Activated CD4-positive, CD25-positive, alpha-beta regulatory T cell treated with anti-CD3 and anti-CD28 coated beads, Interleukin-2, amount 50 U/mL, for 24 hours (primary cell): ENCODE measurements at regions not wholly inside any gene's neighbourhood (a gene's known extent, or its start where the extent isn't known, plus 50 kb on each side); places are given as distances from the start of the nearest gene placed in this dataset.

ENCODE experiments used
- ATAC-seq, 2 donors: fragments of 150-1000 bp; cut with Tn5 transposase; one replicate each; pipeline ENCODE4 v1.10.0; 2021; ENCODE audit warnings: mild to moderate bottlenecking in 1 of 2, moderate library complexity in 1 of 2

DNA sequence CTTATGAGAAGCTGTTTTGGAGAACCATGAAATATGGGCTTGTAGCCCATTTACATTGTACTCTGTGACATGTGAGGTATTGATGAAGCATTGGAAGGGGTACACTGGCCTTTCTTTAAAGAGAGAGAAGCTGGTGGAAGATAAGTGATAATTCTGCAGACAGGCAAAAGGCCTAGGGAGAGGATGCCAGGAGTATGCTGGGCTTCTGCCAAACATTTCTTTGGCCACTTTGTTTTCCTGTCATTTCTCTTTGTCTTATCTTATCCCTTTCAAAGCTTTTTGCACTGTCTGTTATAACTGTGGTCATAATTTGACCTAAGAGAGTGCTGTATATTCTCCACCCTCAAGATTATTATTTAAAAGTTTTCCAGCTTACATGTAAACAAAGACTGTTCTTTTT is 109.6 kb upstream of the SEMA6D start:
- ATAC-seq = no peak

DNA sequence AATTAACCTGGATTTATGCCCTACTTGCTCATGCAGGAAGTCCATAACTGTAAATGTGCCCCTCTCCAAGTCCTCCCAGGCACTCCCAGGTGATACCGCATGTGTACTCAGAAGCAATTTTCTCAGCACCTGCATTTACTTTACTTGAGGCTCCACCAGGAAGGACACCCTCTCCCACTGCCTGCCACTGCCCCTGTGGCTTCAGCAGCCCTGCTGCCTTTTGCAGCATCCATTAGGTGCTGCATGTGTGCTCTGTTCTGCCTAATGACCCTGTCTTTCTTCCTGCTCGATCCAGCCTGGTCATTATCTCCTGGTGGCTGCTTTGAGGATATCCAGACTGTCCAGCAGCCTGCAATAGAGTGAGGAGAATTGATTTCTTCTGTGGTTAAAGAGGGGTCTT is 107.6 kb upstream of the SEMA6D start:
- ATAC-seq = no peak

DNA sequence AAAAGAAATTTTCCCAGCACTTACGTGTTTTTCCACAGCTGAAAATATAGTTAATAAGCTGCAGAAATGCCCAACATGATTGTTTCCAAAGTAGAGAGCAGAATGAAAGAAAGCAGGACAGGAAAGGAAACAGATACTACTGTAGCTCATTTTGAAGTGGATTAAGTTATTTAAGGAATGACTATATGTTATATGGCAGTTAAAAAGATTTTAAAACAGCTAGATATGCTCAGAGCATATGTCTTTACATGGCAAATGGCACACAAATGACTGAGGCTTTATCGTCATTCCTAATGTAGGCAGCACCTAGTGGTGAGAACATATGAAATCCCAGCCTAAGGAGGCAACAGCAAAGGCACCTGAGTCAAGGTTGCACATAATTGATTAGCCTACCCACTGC is 106.6 kb upstream of the SEMA6D start:
- ATAC-seq = no peak

DNA sequence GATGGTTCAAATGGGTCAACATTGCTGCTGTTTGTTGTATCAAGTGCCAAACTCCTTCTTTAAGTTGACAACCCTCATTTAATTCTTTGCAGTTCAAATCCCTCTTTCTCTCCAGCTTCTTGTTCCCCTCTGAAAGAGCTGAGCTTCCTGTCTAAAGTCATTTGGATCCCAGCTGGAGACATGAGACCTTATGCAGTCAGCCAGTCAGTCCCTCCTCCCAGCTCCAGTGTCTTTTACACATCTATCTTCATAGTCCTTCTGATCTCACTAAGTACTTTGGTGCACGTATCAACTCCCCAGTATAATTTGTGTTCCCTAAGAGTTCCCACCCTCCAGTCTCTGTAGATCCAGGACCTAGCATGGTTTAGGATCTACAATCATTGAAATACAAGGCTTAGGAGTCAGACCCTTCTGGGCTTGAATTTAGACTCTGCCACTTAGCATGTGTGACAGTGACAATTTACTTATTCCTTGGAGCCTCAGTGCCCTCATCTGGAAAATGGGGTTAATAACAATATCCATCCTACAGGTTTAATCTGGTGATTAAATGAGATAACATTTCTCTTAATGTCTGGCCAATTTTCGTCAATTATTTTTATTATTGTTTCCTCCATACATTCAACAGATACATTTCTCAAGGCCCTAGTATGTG is 102.8 kb upstream of the SEMA6D start:
- ATAC-seq = no peak

DNA sequence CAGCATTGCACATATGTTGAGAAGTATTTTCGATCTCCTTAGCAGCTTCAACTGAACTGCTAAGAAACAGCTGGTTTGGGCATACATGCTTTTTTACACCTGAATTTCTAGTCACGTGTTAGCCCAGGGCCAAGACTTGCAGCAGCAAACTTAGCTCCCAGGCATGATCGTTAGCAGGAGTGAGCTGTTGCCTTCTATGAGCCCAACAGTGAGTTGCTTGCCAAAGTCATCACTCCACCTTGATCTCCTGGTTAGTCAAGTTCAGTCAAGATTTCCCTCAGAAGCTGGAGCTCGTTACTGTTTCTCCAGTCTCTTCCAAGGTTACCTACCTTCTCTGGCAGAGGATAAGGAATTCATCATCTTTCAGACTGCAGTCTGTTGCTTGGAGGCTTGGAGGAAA is 100.4 kb upstream of the SEMA6D start:
- ATAC-seq = no peak

DNA sequence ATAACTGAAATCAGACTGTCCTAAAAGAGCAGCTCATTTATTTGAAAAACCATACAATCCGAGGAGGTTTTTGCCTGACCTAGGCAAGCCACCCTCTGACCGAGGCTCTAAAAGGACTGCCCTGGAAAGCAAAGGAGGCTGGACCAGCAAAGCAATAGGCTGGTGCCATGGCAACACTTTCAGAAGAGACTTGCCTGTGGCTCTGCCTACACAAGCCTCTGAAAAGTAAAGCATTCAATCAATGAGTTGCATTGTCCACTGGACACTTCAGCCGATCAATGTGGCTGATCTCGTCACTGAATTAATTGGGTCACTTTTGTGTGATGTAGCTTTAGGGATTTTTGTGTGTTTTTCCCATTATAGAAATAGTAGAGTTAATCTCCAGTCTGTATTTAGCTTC is 99.1 kb upstream of the SEMA6D start:
- no peak for ATAC-seq

DNA sequence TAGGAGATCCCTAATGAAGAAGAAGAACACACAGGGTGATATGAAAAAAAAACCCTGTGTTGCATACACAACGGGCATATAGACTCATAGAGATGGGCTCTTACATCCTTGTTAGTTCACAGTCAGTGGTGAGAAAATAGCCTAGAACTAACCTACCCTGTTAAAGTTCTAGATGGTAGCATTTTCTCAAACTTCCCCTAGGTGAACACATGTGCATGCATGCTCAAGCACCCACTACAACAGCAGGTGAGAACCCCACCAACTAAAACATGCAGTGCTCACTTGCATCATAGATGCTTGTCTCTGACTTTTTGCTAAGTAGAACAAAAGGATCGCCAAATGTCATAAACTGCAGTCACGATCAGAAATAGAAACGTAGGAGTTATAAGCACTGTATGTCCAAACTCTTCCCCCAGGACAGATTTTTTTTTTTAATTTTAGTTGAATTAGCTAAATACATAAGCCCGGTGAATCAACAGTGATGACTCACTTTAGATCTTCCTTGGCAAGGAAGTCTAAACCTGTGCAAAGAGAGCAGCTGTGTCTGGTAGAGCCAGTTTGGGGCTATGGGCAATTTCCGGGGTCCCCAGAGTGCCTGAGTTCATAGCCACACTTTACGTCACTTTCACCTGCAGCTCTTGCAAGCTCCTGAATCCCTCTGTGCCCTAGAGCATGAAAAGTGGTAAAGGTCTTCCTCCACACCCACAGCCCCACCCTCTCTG is 96.2 kb upstream of the SEMA6D start:
- ATAC-seq = no peak

DNA sequence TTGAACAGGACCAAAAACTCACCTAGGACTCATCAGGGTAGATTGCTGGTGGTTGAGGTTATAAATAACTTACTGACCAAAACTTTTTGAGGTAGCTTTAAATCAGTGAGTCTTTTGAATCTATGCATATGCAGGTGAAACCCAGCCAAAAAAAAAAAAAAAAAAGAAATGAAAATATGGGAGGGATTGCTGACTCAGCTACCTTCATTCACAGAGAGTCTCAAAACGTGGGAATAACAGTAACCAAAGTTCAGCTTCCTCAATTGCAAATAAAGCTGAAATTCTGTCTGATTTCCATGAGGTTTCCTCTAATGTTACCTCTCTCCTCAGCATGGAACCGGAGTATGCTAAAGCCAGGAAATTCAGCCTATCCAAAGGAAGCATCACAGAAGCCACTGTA is 95.2 kb upstream of the SEMA6D start:
- no peak for ATAC-seq

DNA sequence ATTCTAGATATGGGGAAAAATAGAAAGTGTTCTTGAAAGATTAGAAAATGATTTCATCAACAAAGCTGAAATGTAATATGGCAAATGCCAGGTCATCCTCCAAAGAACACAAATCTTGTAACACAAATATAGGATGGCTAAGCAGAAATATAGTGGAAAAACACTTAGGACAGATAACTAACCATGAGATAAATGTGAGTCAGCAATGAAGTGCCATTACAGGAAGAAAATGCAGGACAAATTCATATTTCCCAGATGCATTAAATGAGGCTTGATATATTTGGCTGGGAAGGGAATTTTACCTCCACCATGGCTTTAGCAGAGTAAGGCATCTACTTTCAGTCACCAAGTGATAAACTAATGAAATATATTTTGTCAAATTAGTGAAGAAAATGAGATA is 92.8 kb upstream of the SEMA6D start:
- ATAC-seq = no peak

DNA sequence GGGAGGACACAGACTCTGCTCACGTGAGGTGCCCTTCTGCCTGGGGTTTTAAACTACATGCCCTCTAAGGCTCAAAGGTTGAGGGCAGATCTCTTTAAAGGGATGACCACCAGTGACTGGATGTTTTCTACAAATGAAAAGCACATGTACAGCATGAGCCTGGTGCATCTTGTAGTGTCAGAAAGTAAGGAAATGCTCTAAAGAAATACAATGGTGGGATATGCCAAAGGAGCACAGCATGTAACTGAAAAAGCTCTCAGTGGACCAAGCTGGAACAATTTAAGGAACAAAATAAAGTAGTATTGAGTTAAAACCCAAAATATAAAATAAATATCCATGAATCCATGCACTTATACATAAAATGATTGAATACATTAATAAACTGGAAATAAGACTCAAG is 78.3 kb upstream of the SEMA6D start:
- ATAC-seq = no peak

DNA sequence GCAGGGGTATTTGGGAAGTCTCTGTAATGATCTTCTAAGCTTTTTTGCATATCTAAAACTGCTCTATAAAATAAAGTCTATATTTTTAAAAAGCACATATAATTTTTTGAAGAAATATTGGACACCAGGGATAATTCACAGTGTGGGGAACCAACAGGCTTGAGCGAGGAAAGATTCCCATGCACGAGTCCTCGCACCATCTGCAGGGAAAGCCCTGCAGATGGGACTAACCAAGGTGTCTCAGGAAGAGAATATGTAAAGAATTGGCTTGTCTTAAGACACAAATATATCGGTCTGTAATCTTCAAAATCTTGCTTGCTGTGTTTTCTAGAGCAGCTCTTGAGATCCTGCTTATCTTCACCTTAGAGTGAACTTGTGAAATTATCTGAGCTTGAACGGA is 77.2 kb upstream of the SEMA6D start:
- no peak for ATAC-seq

DNA sequence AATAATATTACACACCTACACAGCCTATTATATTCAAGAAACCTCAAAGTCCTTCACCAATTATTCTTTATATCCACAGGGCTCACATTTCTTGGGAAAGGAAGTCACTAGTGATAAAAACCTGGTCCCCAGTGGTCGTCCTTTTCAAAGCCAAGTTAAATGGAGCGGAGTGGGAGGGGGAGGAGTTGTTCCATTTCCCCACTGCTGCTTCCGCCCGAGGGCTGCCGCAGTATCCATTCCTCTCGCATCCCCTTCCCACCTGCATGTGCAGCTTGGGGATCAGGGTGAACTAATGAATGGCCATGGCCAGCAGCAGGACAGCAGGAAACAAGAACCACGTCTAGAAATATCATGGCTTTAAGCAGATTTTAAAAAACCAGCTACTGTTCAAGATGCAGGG is 76.4 kb upstream of the SEMA6D start:
- ATAC-seq = no peak

DNA sequence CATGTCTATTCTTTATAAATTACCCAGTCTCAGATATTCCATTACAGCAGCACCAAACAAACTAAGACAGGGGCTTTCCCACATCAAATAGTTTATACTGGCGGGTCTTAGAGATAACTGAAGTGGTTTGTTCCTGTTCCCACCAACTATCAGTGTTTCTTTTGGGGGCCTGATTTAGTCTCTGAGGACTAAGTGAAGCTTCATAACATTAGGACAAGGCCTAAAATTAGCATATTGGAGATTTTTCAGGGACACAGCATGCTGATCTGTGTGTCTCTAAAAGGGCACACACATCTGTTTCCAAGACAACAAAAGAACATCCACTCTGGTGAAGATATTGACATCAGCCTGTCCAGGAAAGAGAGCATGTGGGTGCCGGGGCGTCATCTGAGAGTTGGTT is 72.6 kb upstream of the SEMA6D start:
- no peak for ATAC-seq

DNA sequence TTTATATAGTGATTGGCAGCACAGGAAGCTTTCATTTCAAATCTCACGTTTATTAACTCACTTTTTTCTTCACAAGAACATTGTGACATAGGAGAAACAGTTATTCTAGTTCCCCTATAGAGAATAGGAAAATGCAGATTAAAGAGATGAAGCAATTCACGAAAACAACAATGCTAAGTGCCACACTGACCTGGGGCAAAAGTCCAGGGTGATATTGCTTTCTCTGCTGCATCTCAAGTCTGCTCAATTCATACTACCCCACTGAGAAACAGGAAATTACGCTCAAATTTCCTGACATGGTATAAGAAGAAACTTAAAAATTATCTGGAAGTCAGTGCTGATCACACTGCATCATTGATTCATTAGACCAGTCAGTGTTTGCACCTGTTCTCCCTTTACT is 66.7 kb upstream of the SEMA6D start:
- ATAC-seq = no peak

DNA sequence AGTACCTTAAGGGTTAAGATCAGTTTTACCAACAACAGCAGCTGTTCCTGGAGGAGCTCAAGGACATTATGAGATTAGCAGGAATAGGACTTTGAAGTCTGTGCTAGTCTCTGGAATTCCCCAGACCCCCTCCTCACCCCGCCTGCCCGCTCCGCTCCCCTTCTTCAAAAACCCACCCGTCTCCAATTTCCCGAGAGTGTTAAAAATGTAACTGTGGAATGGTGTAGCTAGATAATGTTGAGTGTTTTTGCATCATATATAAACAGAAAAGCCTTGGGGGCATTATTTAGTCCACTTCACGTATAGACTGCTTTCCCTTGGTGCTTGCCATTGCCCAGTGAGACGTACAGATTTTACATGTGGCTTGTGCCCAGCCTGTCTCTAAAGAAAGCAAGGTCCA is 65.0 kb upstream of the SEMA6D start:
- no peak for ATAC-seq

DNA sequence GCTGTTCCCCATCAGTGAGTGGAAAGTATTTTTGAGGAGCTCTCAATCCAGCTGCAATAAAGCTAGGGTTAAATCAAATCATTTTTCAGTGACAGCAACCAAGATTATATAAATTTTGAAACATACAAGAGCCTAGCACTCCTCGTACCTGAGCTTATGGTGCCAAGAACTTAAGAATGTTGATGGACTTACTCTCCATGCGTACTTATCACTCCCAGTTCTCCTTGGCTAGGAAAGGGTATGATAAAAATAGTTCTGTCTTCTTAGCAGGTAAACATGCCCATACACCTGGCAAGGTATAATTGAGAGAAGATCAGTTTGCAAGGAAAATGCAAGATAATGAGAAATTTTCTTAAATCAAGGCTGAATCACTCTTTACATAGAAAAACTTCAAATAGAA is 64.5 kb upstream of the SEMA6D start:
- ATAC-seq = no peak

DNA sequence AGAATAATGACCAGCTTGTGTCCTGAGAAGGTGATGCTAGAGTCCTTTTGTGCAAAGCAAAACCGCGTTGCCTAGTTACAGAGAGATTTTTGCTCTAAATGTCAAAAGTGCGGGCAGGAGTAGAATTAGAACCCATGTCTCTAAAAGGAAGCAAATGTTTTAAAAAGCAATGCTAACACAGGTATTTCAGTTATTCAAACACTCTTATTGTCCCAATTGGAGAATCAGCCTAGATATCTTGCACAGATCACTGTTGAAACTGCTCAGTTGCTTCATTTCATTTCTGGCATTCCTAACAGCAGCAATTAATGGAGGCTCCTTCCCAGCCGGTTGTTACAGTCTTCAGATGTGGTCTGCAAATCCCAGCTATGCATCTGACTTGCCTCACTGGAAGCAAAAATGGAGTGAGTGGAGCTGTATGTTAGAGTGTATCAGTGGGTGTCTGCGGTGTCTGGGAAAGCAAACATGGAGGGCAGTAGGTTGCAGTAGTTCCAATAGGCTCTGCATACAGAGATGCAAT is 55.6 kb upstream of the SEMA6D start:
- no peak for ATAC-seq

DNA sequence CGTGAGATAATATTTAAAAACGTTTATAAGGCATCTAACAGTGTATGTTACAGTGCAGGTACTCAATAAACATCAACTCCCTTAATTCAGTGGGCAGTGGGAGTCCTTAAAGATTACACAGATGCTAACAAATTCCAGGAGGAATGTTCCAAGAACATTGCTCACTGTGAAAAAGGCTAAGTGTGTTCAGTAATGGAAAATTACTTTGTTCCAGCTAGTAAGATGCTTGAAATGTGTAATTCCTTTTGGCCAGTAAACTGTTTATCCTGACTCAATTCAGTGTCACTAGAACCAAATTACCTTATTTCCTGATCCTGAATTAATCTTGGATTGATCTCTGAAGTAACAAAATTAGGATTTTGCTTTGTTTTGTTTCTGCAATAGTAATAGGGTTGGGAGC is 54.2 kb upstream of the SEMA6D start:
- ATAC-seq = no peak
